ENCODE measurements at regions not wholly inside any gene's neighbourhood (a gene's known extent, or its start where the extent isn't known, plus 50 kb on each side); places are given as distances from the start of the nearest gene placed in this dataset.

DNA sequence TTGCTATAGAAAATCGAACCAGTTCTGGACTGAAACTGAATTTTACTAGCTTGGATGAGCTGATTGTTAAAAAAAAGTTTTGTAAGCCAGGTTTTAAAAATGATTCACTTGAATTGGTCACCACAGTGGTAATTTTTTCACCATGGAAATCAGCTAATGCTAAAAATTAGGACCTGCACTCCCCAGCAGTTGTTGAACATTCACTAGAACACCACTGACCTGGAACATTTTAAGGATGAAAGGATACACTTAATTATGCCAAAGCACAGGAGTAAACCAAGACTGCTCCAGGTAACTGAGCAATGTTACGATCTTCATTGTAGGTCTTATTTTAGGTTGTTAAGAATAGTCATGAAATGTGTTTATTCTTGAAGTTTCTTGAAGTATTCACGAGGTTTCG is 1342.6 kb upstream of the SPRY2 start:
- H3K4me3 Mint-ChIP-seq, result no peak overlapping the region
- H3K9me3 Mint-ChIP-seq, result peaks cover 0 to 7% (median 4%) of the 10 kb centered on the region in 7 donors
- H3K4me2 ChIP-seq (replicated peaks; ENCODE audit: extremely low read depth, low read length, poor library complexity, severe bottlenecking), result no peak overlapping the region
- intact Hi-C loops (cut with micrococcal nuclease), result no loop called here
- 71% methylated on average over 3 of the region's 4 CpGs for WGBS (ENCODE audit: insufficient coverage)
- no peaks in the 10 kb centered on the region for H3K36me3 ChIP-seq (replicated peaks in 1 of 2; ENCODE audit: control insufficient read depth in 1 of 2, insufficient read depth in 2 of 2, low read length in 2 of 2)
- H3K4me1 ChIP-seq (ENCODE audit: control insufficient read depth in 1 of 2, insufficient read depth in 2 of 2, low read length in 2 of 2), result no peaks in the 10 kb centered on the region
- H3K4me3 ChIP-seq (replicated peaks in 1 of 3; ENCODE audit: low read depth in 2 of 3, low read length in 3 of 3), result no peak overlapping the region
- no peak overlapping the region for H2AFZ ChIP-seq (ENCODE audit: insufficient read depth, low read depth, low read length, poor library complexity, severe bottlenecking)
- no peaks in the 10 kb centered on the region for H4K20me1 ChIP-seq (ENCODE audit: insufficient read depth, low read length)
- no peak overlapping the region for H3K27ac ChIP-seq (ENCODE audit: low read depth in 1 of 2, low read length in 2 of 2)
- H3K9ac ChIP-seq (ENCODE audit: insufficient read depth, low read length, poor library complexity, severe bottlenecking), result no peak overlapping the region
- no peaks in the 10 kb centered on the region for H3K79me2 ChIP-seq (ENCODE audit: insufficient read depth, low read length)
- peaks cover 0 to 4% of the 10 kb centered on the region in 2 donors for H3K9me3 ChIP-seq (replicated peaks in 1 of 2; ENCODE audit: control insufficient read depth in 1 of 2, insufficient read depth in 1 of 2, low read length in 2 of 2)
- no peak overlapping the region for H3K27ac Mint-ChIP-seq
- H3K27me3 ChIP-seq (ENCODE audit: control insufficient read depth in 2 of 2, insufficient read depth in 2 of 2, low read length in 2 of 2), result no peaks in the 10 kb centered on the region
- H3K4me1 Mint-ChIP-seq, result no peaks in the 10 kb centered on the region
- DNase-seq, result no peak
- TF ChIP-seq, protein P1, sequence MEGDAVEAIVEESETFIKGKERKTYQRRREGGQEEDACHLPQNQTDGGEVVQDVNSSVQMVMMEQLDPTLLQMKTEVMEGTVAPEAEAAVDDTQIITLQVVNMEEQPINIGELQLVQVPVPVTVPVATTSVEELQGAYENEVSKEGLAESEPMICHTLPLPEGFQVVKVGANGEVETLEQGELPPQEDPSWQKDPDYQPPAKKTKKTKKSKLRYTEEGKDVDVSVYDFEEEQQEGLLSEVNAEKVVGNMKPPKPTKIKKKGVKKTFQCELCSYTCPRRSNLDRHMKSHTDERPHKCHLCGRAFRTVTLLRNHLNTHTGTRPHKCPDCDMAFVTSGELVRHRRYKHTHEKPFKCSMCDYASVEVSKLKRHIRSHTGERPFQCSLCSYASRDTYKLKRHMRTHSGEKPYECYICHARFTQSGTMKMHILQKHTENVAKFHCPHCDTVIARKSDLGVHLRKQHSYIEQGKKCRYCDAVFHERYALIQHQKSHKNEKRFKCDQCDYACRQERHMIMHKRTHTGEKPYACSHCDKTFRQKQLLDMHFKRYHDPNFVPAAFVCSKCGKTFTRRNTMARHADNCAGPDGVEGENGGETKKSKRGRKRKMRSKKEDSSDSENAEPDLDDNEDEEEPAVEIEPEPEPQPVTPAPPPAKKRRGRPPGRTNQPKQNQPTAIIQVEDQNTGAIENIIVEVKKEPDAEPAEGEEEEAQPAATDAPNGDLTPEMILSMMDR (IDR thresholded peaks at IDR 0.05), result no peak
- H3K27me3 Mint-ChIP-seq (ENCODE audit: low read depth in 3 of 3), result peaks cover 0 to 2% (median 0%) of the 10 kb centered on the region in 3 donors
- H3K36me3 Mint-ChIP-seq, result no peaks in the 10 kb centered on the region

DNA sequence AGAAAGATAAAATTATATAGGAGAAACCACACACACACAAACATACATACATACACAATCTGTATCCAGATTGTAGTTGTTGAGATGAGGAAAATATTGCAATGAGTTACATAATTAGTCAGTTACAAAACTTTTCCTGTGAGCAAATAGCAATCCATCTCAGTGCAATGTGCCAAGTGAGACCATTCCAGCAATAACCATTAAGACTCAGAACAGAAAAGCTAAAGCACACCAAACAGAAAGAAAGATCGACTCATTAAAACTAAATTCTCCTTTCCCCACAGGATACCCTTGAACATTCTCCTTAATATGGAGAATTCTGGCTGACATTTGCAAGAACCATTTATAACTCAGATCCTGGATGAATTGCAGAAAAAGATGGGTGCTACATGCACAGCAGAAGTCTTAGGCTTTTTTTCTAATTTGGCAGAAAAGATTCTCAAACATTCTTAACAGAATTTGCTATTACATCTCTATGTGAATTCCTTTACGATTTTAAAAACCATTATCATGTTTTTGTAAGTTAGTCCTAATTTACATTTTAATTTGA is 1341.2 kb upstream of the SPRY2 start:
- H3K9me3 Mint-ChIP-seq, result peaks cover 0 to 9% (median 4%) of the 10 kb centered on the region in 7 donors
- intact Hi-C loops (cut with micrococcal nuclease), result no loop called here
- Histone ChIP-seq H3K4me3 (replicated peaks in 1 of 3; ENCODE audit: low read depth in 2 of 3, low read length in 3 of 3) (no peak overlapping the region), H3K79me2 (ENCODE audit: insufficient read depth, low read length) (no peaks in the 10 kb centered on the region), H3K9me3 (replicated peaks in 1 of 2; ENCODE audit: control insufficient read depth in 1 of 2, insufficient read depth in 1 of 2, low read length in 2 of 2) (peaks cover 0 to 8% of the 10 kb centered on the region in 2 donors), H3K27me3 (ENCODE audit: control insufficient read depth in 2 of 2, insufficient read depth in 2 of 2, low read length in 2 of 2) (no peaks in the 10 kb centered on the region), H3K27ac (ENCODE audit: low read depth in 1 of 2, low read length in 2 of 2) (no peak overlapping the region), H3K4me2 (replicated peaks; ENCODE audit: extremely low read depth, low read length, poor library complexity, severe bottlenecking) (no peak overlapping the region), H4K20me1 (ENCODE audit: insufficient read depth, low read length) (no peaks in the 10 kb centered on the region), H3K4me1 (ENCODE audit: control insufficient read depth in 1 of 2, insufficient read depth in 2 of 2, low read length in 2 of 2) (no peaks in the 10 kb centered on the region), H2AFZ (ENCODE audit: insufficient read depth, low read depth, low read length, poor library complexity, severe bottlenecking) (no peak overlapping the region), H3K9ac (ENCODE audit: insufficient read depth, low read length, poor library complexity, severe bottlenecking) (no peak overlapping the region), H3K36me3 (replicated peaks in 1 of 2; ENCODE audit: control insufficient read depth in 1 of 2, insufficient read depth in 2 of 2, low read length in 2 of 2) (no peaks in the 10 kb centered on the region)
- no peaks in the 10 kb centered on the region for H3K4me1 Mint-ChIP-seq
- no peak for DNase-seq
- WGBS (ENCODE audit: insufficient coverage), result no CpG with 5 or more reads among the region's 2 CpGs
- H3K36me3 Mint-ChIP-seq, result no peaks in the 10 kb centered on the region
- no peak overlapping the region for H3K27ac Mint-ChIP-seq
- H3K27me3 Mint-ChIP-seq (ENCODE audit: low read depth in 3 of 3), result peaks cover 0 to 2% (median 0%) of the 10 kb centered on the region in 3 donors
- TF ChIP-seq, protein P1 (IDR thresholded peaks at IDR 0.05), result no peak
- H3K4me3 Mint-ChIP-seq, result no peak overlapping the region

Measured in CD14-positive monocyte (primary cell).